Neural cell (in vitro differentiated cells): ENCODE measurements at regions not wholly inside any gene's neighbourhood (a gene's known extent, or its start where the extent isn't known, plus 50 kb on each side); places are given as distances from the start of the nearest gene placed in this dataset.

ENCODE experiments used
- EP300 ChIP-seq: fragments of 450-650 bp; conservative IDR thresholded peaks from 2 replicates; pipeline ENCODE4 v1.6.1; 2014; ENCODE audit warnings: antibody characterized with exemption, mild to moderate bottlenecking, moderate library complexity; ENCODE audit not compliant: poor library complexity, severe bottlenecking
- EZH2 ChIP-seq: fragments of 200-600, 300-800 bp; shearing (Covaris generic), sonication (generic); IDR thresholded peaks from 2 replicates; pipeline ENCODE4 v1.6.1; 2014; ENCODE audit warnings: antibody characterized with exemption, low read length, borderline replicate concordance, mild to moderate bottlenecking; ENCODE audit not compliant: insufficient read depth, poor library complexity, severe bottlenecking
- POLR2AphosphoS5 ChIP-seq: IDR thresholded peaks from 2 replicates; pipeline ENCODE4 v1.6.1; 2012
- TF ChIP-seq, protein P1 (sequence below): fragments of 450-650 bp; IDR thresholded peaks from 2 replicates; pipeline ENCODE4 v1.5.1; 2014; ENCODE audit warnings: antibody characterized with exemption, mild to moderate bottlenecking, moderate library complexity; ENCODE audit not compliant: poor library complexity, severe bottlenecking

DNA sequence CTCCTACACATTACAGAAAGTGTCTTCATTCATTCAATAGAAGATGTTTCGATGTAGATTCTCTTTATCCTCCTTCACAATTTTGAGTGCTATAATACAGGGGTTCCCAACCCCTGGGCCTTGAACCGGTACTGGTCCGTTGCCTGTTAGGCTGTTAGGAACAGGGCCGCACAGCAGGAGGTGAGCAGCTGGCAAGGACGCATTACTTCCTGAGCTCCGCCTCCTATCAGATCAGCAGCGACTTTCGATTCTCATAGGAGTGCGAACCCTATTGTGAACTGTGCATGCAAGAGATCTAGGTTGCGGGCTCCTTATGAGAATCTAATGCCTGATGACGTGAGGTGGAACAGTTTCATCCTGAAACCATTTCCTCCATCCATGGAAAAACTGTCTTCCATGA, 153.0 kb upstream of the SMC2 start:
- TF ChIP-seq, protein P1, sequence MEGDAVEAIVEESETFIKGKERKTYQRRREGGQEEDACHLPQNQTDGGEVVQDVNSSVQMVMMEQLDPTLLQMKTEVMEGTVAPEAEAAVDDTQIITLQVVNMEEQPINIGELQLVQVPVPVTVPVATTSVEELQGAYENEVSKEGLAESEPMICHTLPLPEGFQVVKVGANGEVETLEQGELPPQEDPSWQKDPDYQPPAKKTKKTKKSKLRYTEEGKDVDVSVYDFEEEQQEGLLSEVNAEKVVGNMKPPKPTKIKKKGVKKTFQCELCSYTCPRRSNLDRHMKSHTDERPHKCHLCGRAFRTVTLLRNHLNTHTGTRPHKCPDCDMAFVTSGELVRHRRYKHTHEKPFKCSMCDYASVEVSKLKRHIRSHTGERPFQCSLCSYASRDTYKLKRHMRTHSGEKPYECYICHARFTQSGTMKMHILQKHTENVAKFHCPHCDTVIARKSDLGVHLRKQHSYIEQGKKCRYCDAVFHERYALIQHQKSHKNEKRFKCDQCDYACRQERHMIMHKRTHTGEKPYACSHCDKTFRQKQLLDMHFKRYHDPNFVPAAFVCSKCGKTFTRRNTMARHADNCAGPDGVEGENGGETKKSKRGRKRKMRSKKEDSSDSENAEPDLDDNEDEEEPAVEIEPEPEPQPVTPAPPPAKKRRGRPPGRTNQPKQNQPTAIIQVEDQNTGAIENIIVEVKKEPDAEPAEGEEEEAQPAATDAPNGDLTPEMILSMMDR, result no peak
- TF ChIP-seq EP300, result no peak
- TF ChIP-seq EZH2, result no peak
- no peak for TF ChIP-seq POLR2AphosphoS5
